ENCODE measurements at regions not wholly inside any gene's neighbourhood (a gene's known extent, or its start where the extent isn't known, plus 50 kb on each side); places are given as distances from the start of the nearest gene placed in this dataset.
"Not testable (repeated sequence)": the region's sequence is repeated elsewhere in the genome, so short reads cannot be mapped to it uniquely, and the experiment has no call there.

GRCh38 chr12:70070494-70071007, 172.7 kb upstream of the CNOT2 start:
- no peak for DNase-seq (ENCODE audit: low read depth)

GRCh38 chr12:70074510-70074909, 168.7 kb upstream of the CNOT2 start:
- no peak for DNase-seq (ENCODE audit: low read depth)

GRCh38 chr12:70077441-70077840, 165.8 kb upstream of the CNOT2 start:
- DNase-seq (ENCODE audit: low read depth): no peak

GRCh38 chr12:70078161-70078560, 165.1 kb upstream of the CNOT2 start:
- no peak for DNase-seq (ENCODE audit: low read depth)

GRCh38 chr12:70080566-70080965, 162.7 kb upstream of the CNOT2 start:
- no peak for DNase-seq (ENCODE audit: low read depth)

GRCh38 chr12:70082997-70083676, 160.1 kb upstream of the CNOT2 start:
- DNase-seq (ENCODE audit: low read depth): no peak

- DNase-seq (ENCODE audit: low read depth): no peak
These were observed 159.6 kb upstream of the CNOT2 start for GRCh38 chr12:70083677-70084020.

- not testable (repeated sequence) for DNase-seq (ENCODE audit: low read depth)
These were observed 156.9 kb upstream of the CNOT2 start for GRCh38 chr12:70086372-70086771.

- no peak for DNase-seq (ENCODE audit: low read depth)
These were observed 152.2 kb upstream of the CNOT2 start for GRCh38 chr12:70091021-70091521.

GRCh38 chr12:70094467-70094866, 148.8 kb upstream of the CNOT2 start:
- DNase-seq (ENCODE audit: low read depth): no peak

- no peak for DNase-seq (ENCODE audit: low read depth)
These were observed 146.3 kb upstream of the CNOT2 start for GRCh38 chr12:70096759-70097410.

GRCh38 chr12:70101064-70101463, 142.2 kb upstream of the CNOT2 start:
- no peak for DNase-seq (ENCODE audit: low read depth)

- DNase-seq (ENCODE audit: low read depth): no peak
These were observed 136.9 kb upstream of the CNOT2 start for GRCh38 chr12:70106347-70106746.

GRCh38 chr12:70110085-70110484, 133.1 kb upstream of the CNOT2 start:
- DNase-seq (ENCODE audit: low read depth): no peak

GRCh38 chr12:70117670-70118069, 125.6 kb upstream of the CNOT2 start:
- no peak for DNase-seq (ENCODE audit: low read depth)

- DNase-seq (ENCODE audit: low read depth): no peak
These were observed 122.3 kb upstream of the CNOT2 start for GRCh38 chr12:70120970-70121369.

GRCh38 chr12:70121562-70121961, 121.7 kb upstream of the CNOT2 start:
- DNase-seq (ENCODE audit: low read depth): no peak

GRCh38 chr12:70122804-70123203, 120.4 kb upstream of the CNOT2 start:
- DNase-seq (ENCODE audit: low read depth): no peak

GRCh38 chr12:70149013-70149412, 94.2 kb upstream of the CNOT2 start:
- DNase-seq (ENCODE audit: low read depth): no peak

- no peak for DNase-seq (ENCODE audit: low read depth)
These were observed 93.6 kb upstream of the CNOT2 start for GRCh38 chr12:70149665-70150064.

- DNase-seq (ENCODE audit: low read depth): no peak
These were observed 93.0 kb upstream of the CNOT2 start for GRCh38 chr12:70150230-70150629.

- no peak for DNase-seq (ENCODE audit: low read depth)
These were observed 91.2 kb upstream of the CNOT2 start for GRCh38 chr12:70151993-70152392.

GRCh38 chr12:70154087-70154638, 89.1 kb upstream of the CNOT2 start:
- peak; percentile 44 for DNase-seq (ENCODE audit: low read depth)
